Right lung (tissue), 2 donors: ENCODE measurements at regions not wholly inside any gene's neighbourhood (a gene's known extent, or its start where the extent isn't known, plus 50 kb on each side); places are given as distances from the start of the nearest gene placed in this dataset.

Experiments
- DNase-seq, 2 donors: peaks; one replicate each; pipeline ENCODE4 v3.0.0-alpha.2; 2013

- peak in 1 of 2 donors; percentile 37 for DNase-seq
Observed at GRCh38 chr2:18380321-18380720, 180.1 kb downstream of the RDH14 start.

GRCh38 chr2:18379870-18380269 is 180.6 kb downstream of the RDH14 start:
- DNase-seq = no peak

- peak; percentile 47 to 54 for DNase-seq
Observed at GRCh38 chr2:18378020-18378653, 182.3 kb downstream of the RDH14 start.

- no peak for DNase-seq
Observed at GRCh38 chr2:18376936-18377335, 183.5 kb downstream of the RDH14 start.

GRCh38 chr2:18373664-18374063 is 186.8 kb downstream of the RDH14 start:
- DNase-seq = no peak

- no peak for DNase-seq
Observed at GRCh38 chr2:18373081-18373480, 187.4 kb downstream of the RDH14 start.

- peak in 1 of 2 donors; percentile 27 for DNase-seq
Observed at GRCh38 chr2:18372641-18373040, 187.8 kb downstream of the RDH14 start.

GRCh38 chr2:18369760-18370159 is 190.7 kb downstream of the RDH14 start:
- DNase-seq = no peak

GRCh38 chr2:18368008-18368407 is 192.4 kb downstream of the RDH14 start:
- no peak for DNase-seq

GRCh38 chr2:18365342-18365741 is 195.1 kb downstream of the RDH14 start:
- no peak for DNase-seq

GRCh38 chr2:18363348-18363747 is 197.1 kb downstream of the RDH14 start:
- DNase-seq = no peak

- no peak for DNase-seq
Observed at GRCh38 chr2:18362696-18363095, 197.8 kb downstream of the RDH14 start.

GRCh38 chr2:18357537-18357936 is 202.9 kb downstream of the RDH14 start:
- DNase-seq = no peak

- no peak for DNase-seq
Observed at GRCh38 chr2:18356676-18357075, 203.8 kb downstream of the RDH14 start.

GRCh38 chr2:18349421-18349820 is 211.0 kb downstream of the RDH14 start:
- DNase-seq = no peak

GRCh38 chr2:18346874-18347273 is 213.6 kb downstream of the RDH14 start:
- no peak for DNase-seq

GRCh38 chr2:18346344-18346743 is 214.1 kb downstream of the RDH14 start:
- no peak for DNase-seq

- peak in 1 of 2 donors; percentile 34 for DNase-seq
Observed at GRCh38 chr2:18345848-18346247, 214.6 kb downstream of the RDH14 start.

- no peak for DNase-seq
Observed at GRCh38 chr2:18342901-18343300, 217.6 kb downstream of the RDH14 start.

GRCh38 chr2:18339326-18339725 is 221.1 kb downstream of the RDH14 start:
- peak; percentile 23 to 56 for DNase-seq

GRCh38 chr2:18336975-18337374 is 223.5 kb downstream of the RDH14 start:
- no peak for DNase-seq

- no peak for DNase-seq
Observed at GRCh38 chr2:18332477-18332876, 228.0 kb downstream of the RDH14 start.

- no peak for DNase-seq
Observed at GRCh38 chr2:18325118-18325517, 235.3 kb downstream of the RDH14 start.

- no peak for DNase-seq
Observed at GRCh38 chr2:18319987-18320386, 240.5 kb downstream of the RDH14 start.
